ENCODE measurements at regions not wholly inside any gene's neighbourhood (a gene's known extent, or its start where the extent isn't known, plus 50 kb on each side); places are given as distances from the start of the nearest gene placed in this dataset.

- Histone ChIP-seq H3K27me3 (ENCODE audit: low read depth, low read length) (no peaks in the 10 kb centered on the region), H3K36me3 (ENCODE audit: control insufficient read depth in 1 of 2, insufficient read depth in 2 of 2, low read length in 2 of 2) (no peaks in the 10 kb centered on the region), H3K4me3 (ENCODE audit: low read depth in 1 of 2, low read length in 2 of 2) (no peak overlapping the region), H3K4me1 (ENCODE audit: control insufficient read depth in 1 of 2, insufficient read depth in 2 of 2, low read length in 2 of 2) (no peaks in the 10 kb centered on the region), H3K9me3 (ENCODE audit: control insufficient read depth in 1 of 2, low read length in 2 of 2) (no peaks in the 10 kb centered on the region), H3K27ac (ENCODE audit: low read length) (no peak overlapping the region)
These were observed 64.2 kb upstream of the SYTL5 start for GRCh38 chrX:37942170-37942569.

GRCh38 chrX:37943554-37944344 lies 62.6 kb upstream of the SYTL5 start:
- no peaks in the 10 kb centered on the region for H3K27me3 ChIP-seq (ENCODE audit: low read depth, low read length)
- H3K9me3 ChIP-seq (ENCODE audit: control insufficient read depth in 1 of 2, low read length in 2 of 2) = no peaks in the 10 kb centered on the region
- no peaks in the 10 kb centered on the region for H3K4me1 ChIP-seq (ENCODE audit: control insufficient read depth in 1 of 2, insufficient read depth in 2 of 2, low read length in 2 of 2)
- no peak overlapping the region for H3K27ac ChIP-seq (ENCODE audit: low read length)
- no peak overlapping the region for H3K4me3 ChIP-seq (ENCODE audit: low read depth in 1 of 2, low read length in 2 of 2)
- H3K36me3 ChIP-seq (ENCODE audit: control insufficient read depth in 1 of 2, insufficient read depth in 2 of 2, low read length in 2 of 2) = no peaks in the 10 kb centered on the region

- no peak overlapping the region for H3K27ac ChIP-seq (ENCODE audit: low read length)
- no peak overlapping the region for H3K4me3 ChIP-seq (ENCODE audit: low read depth in 1 of 2, low read length in 2 of 2)
- no peaks in the 10 kb centered on the region for H3K4me1 ChIP-seq (ENCODE audit: control insufficient read depth in 1 of 2, insufficient read depth in 2 of 2, low read length in 2 of 2)
- no peaks in the 10 kb centered on the region for H3K36me3 ChIP-seq (ENCODE audit: control insufficient read depth in 1 of 2, insufficient read depth in 2 of 2, low read length in 2 of 2)
- no peaks in the 10 kb centered on the region for H3K9me3 ChIP-seq (ENCODE audit: control insufficient read depth in 1 of 2, low read length in 2 of 2)
- H3K27me3 ChIP-seq (ENCODE audit: low read depth, low read length) = no peaks in the 10 kb centered on the region
These were observed 60.2 kb upstream of the SYTL5 start for GRCh38 chrX:37946197-37946596.

- H3K4me3 ChIP-seq (ENCODE audit: low read depth in 1 of 2, low read length in 2 of 2) = no peak overlapping the region
- no peaks in the 10 kb centered on the region for H3K36me3 ChIP-seq (ENCODE audit: control insufficient read depth in 1 of 2, insufficient read depth in 2 of 2, low read length in 2 of 2)
- no peaks in the 10 kb centered on the region for H3K27me3 ChIP-seq (ENCODE audit: low read depth, low read length)
- H3K27ac ChIP-seq (ENCODE audit: low read length) = no peak overlapping the region
- no peaks in the 10 kb centered on the region for H3K4me1 ChIP-seq (ENCODE audit: control insufficient read depth in 1 of 2, insufficient read depth in 2 of 2, low read length in 2 of 2)
- H3K9me3 ChIP-seq (ENCODE audit: control insufficient read depth in 1 of 2, low read length in 2 of 2) = no peaks in the 10 kb centered on the region
These were observed 51.1 kb upstream of the SYTL5 start for GRCh38 chrX:37955273-37955672.

GRCh38 chrX:37956223-37956622 lies 50.1 kb upstream of the SYTL5 start:
- no peaks in the 10 kb centered on the region for H3K36me3 ChIP-seq (ENCODE audit: control insufficient read depth in 1 of 2, insufficient read depth in 2 of 2, low read length in 2 of 2)
- no peak overlapping the region for H3K27ac ChIP-seq (ENCODE audit: low read length)
- H3K9me3 ChIP-seq (ENCODE audit: control insufficient read depth in 1 of 2, low read length in 2 of 2) = no peaks in the 10 kb centered on the region
- no peaks in the 10 kb centered on the region for H3K4me1 ChIP-seq (ENCODE audit: control insufficient read depth in 1 of 2, insufficient read depth in 2 of 2, low read length in 2 of 2)
- no peaks in the 10 kb centered on the region for H3K27me3 ChIP-seq (ENCODE audit: low read depth, low read length)
- no peak overlapping the region for H3K4me3 ChIP-seq (ENCODE audit: low read depth in 1 of 2, low read length in 2 of 2)
